SK-N-SH (cell line): ENCODE measurements at regions not wholly inside any gene's neighbourhood (a gene's known extent, or its start where the extent isn't known, plus 50 kb on each side); places are given as distances from the start of the nearest gene placed in this dataset.

Source experiments
- CTCF ChIA-PET: fragments of 300-600, 350-600 bp; formaldehyde crosslinking; extraction: SDS; loops from one replicate; lab custom pipeline; 2021; lab: Yijun Ruan, JAX
- POLR2A ChIA-PET: fragments of 350-600 bp; sonication (Branson Sonifier 250); formaldehyde crosslinking; extraction: SDS; loops from one replicate; lab custom pipeline; 2020; ENCODE audit warnings: antibody characterized with exemption, inconsistent platforms; lab: Yijun Ruan, JAX
- DNase-seq: peaks from one replicate; pipeline ENCODE4 v3.0.0; 2012
- H2AFZ ChIP-seq: fragments of 200-600 bp; sonication (generic); 2 replicates; pipeline ENCODE4 v1.8.1; 2016; ENCODE audit warnings: antibody characterized with exemption, mild to moderate bottlenecking, low read depth
- H3F3A ChIP-seq: fragments of 200-600 bp; sonication (generic); replicated peaks from 2 replicates; pipeline ENCODE3; 2016; ENCODE audit warnings: antibody characterized with exemption, mild to moderate bottlenecking; ENCODE audit not compliant: insufficient read depth
- H3K27ac ChIP-seq, 2 experiments: fragments of 200-500 bp in 1 of 2; fragments of 200-600 bp in 1 of 2; sonication (Bioruptor generic) in 1 of 2; sonication (generic), shearing (Covaris generic) in 1 of 2; 2 replicates each; pipeline versions ENCODE4 v1.5.1 to v1.6.1; 2014 to 2016; ENCODE audit warnings: low read depth in 2 of 2, inconsistent platforms in 1 of 2, low read length in 1 of 2, mild to moderate bottlenecking in 1 of 2, mixed read lengths in 1 of 2
- H3K27me3 ChIP-seq: fragments of 200-600 bp; sonication (generic), shearing (Covaris generic); 2 replicates; pipeline ENCODE4 v1.6.1; 2016; ENCODE audit warnings: mixed run types; ENCODE audit not compliant: insufficient read depth
- H3K36me3 ChIP-seq, 2 experiments: fragments of 200-500 bp in 1 of 2; fragments of 200-600 bp in 1 of 2; sonication (Bioruptor generic) in 1 of 2; sonication (generic) in 1 of 2; replicated peaks in 1 of 2; 2 replicates each; pipeline versions ENCODE3 to v1.5.1; 2014 to 2016; ENCODE audit warnings: low read length in 1 of 2, mild to moderate bottlenecking in 1 of 2; ENCODE audit not compliant: insufficient read depth in 2 of 2, control insufficient read depth in 1 of 2
- H3K4me1 ChIP-seq, 2 experiments: fragments of 200-500 bp in 1 of 2; fragments of 200-600 bp in 1 of 2; sonication (Bioruptor generic) in 1 of 2; sonication (generic), shearing (Covaris generic) in 1 of 2; 2 replicates each; pipeline versions ENCODE4 v1.5.1 to v1.6.1; 2014 to 2016; ENCODE audit warnings: low read depth in 1 of 2, low read length in 1 of 2, mixed run types in 1 of 2; ENCODE audit not compliant: insufficient read depth in 2 of 2, control insufficient read depth in 1 of 2
- H3K4me2 ChIP-seq: fragments of 200-600 bp; sonication (generic), shearing (Covaris generic); 2 replicates; pipeline ENCODE4 v1.6.1; 2017; ENCODE audit warnings: mixed run types
- H3K4me3 ChIP-seq, 2 experiments: fragments of 200-500 bp in 1 of 2; fragments of 200-600 bp in 1 of 2; sonication (Bioruptor generic) in 1 of 2; sonication (generic), shearing (Covaris generic) in 1 of 2; 2 replicates each; pipeline versions ENCODE4 v1.5.1 to v1.8.1; 2014 to 2016; ENCODE audit warnings: low read depth in 2 of 2, inconsistent platforms in 1 of 2, low read length in 1 of 2, mild to moderate bottlenecking in 1 of 2, mixed read lengths in 1 of 2, moderate library complexity in 1 of 2
- H3K79me2 ChIP-seq: fragments of 200-600 bp; sonication (generic); 2 replicates; pipeline ENCODE4 v1.8.1; 2017; ENCODE audit warnings: mild to moderate bottlenecking; ENCODE audit not compliant: insufficient read depth
- H3K9ac ChIP-seq: fragments of 200-600 bp; sonication (generic); 2 replicates; pipeline ENCODE4 v1.6.1; 2017; ENCODE audit warnings: mixed run types
- H3K9me2 ChIP-seq: fragments of 200-600 bp; sonication (generic); 2 replicates; pipeline ENCODE4 v1.6.1; 2017; ENCODE audit warnings: mixed run types
- H3K9me3 ChIP-seq: fragments of 200-600 bp; sonication (generic); 2 replicates; pipeline ENCODE4 v1.6.1; 2017; ENCODE audit warnings: mixed run types, mild to moderate bottlenecking, moderate library complexity
- H4K20me1 ChIP-seq: fragments of 200-600 bp; sonication (generic); 2 replicates; pipeline ENCODE4 v1.6.1; 2017; ENCODE audit warnings: mild to moderate bottlenecking, mixed run types; ENCODE audit not compliant: insufficient read depth
- EP300 ChIP-seq, 2 experiments: IDR thresholded peaks; 2 replicates each; pipeline versions ENCODE4 v1.4.0 to v1.6.1; 2012; ENCODE audit warnings: borderline replicate concordance in 1 of 2, low read depth in 1 of 2, low read length in 1 of 2
- EZH2phosphoT487 ChIP-seq: fragments of 200-600 bp; sonication (generic); IDR thresholded peaks from 2 replicates; pipeline ENCODE4 v1.6.1; 2017; ENCODE audit warnings: low read depth, mixed run types, mild to moderate bottlenecking, antibody characterized with exemption, moderate library complexity, borderline replicate concordance
- FOXJ3 ChIP-seq: sonication (generic); formaldehyde crosslinking; IDR thresholded peaks from 2 replicates; pipeline ENCODE4 v1.5.1; 2020; ENCODE audit warnings: mild to moderate bottlenecking, missing genetic modification reagents
- FOXM1 ChIP-seq: IDR thresholded peaks from 2 replicates; pipeline ENCODE4 v1.4.0; 2012; ENCODE audit warnings: low read depth, mild to moderate bottlenecking
- NRF1 ChIP-seq: IDR thresholded peaks from 2 replicates; pipeline ENCODE4 v1.6.1; 2012; ENCODE audit warnings: low read depth, mild to moderate bottlenecking, low read length
- RCOR1 ChIP-seq: fragments of 150-350 bp; IDR thresholded peaks from 2 replicates; pipeline ENCODE4 v1.6.1; 2017; ENCODE audit warnings: antibody characterized with exemption, low read length
- RFX5 ChIP-seq: IDR thresholded peaks from 2 replicates; pipeline ENCODE4 v1.6.1; 2012; ENCODE audit warnings: mild to moderate bottlenecking, improper control_type of control experiment, low read length
- RXRA ChIP-seq: IDR thresholded peaks from 2 replicates; pipeline ENCODE4 v1.4.0; 2012; ENCODE audit warnings: low read depth, mild to moderate bottlenecking, borderline replicate concordance
- SIN3A ChIP-seq: IDR thresholded peaks from 2 replicates; pipeline ENCODE4 v1.6.1; 2012; ENCODE audit warnings: low read depth, mild to moderate bottlenecking, low read length, moderate library complexity, borderline replicate concordance
- SMC3 ChIP-seq: IDR thresholded peaks from 2 replicates; pipeline ENCODE4 v1.6.1; 2012; ENCODE audit warnings: low read depth, low read length, improper control_type of control experiment
- TAF1 ChIP-seq: IDR thresholded peaks from 2 replicates; pipeline ENCODE4 v1.6.1; 2012; ENCODE audit warnings: low read depth, mild to moderate bottlenecking, low read length, moderate library complexity, borderline replicate concordance
- WGBS: methylation state at CpG from one replicate; pipeline ENCODE4 v1.1.6; 2017; ENCODE audit warnings: low lambda C conversion rate; 5-methylcytosine and 5-hydroxymethylcytosine counted together
- TF ChIP-seq, protein P1 (sequence below): fragments of 200-600 bp; sonication (generic); IDR thresholded peaks from 2 replicates; pipeline ENCODE4 v1.6.1; 2017; ENCODE audit warnings: antibody characterized with exemption, mild to moderate bottlenecking, moderate library complexity
- TF ChIP-seq, protein P2 (sequence below): fragments of 150-350 bp; IDR thresholded peaks from 2 replicates; pipeline ENCODE4 v1.6.1; 2016; ENCODE audit warnings: mild to moderate bottlenecking, low read depth, low read length
- TF ChIP-seq, protein P3 (sequence below): fragments of 150-350 bp; IDR thresholded peaks from 2 replicates; pipeline ENCODE4 v1.6.1; 2017; ENCODE audit warnings: antibody characterized with exemption, low read length, low read depth, borderline replicate concordance
- TF ChIP-seq, protein P4 (sequence below): IDR thresholded peaks from 2 replicates; pipeline ENCODE4 v1.4.0; 2012; ENCODE audit warnings: low read depth, borderline replicate concordance
- TF ChIP-seq, protein P5 (sequence below): IDR thresholded peaks from 2 replicates; pipeline ENCODE4 v1.4.0; 2012; ENCODE audit warnings: low read depth, borderline replicate concordance
- TF ChIP-seq, protein P6 (sequence below): IDR thresholded peaks from 2 replicates; pipeline ENCODE4 v1.6.1; 2012; ENCODE audit warnings: mild to moderate bottlenecking, low read depth, low read length, moderate library complexity

DNA sequence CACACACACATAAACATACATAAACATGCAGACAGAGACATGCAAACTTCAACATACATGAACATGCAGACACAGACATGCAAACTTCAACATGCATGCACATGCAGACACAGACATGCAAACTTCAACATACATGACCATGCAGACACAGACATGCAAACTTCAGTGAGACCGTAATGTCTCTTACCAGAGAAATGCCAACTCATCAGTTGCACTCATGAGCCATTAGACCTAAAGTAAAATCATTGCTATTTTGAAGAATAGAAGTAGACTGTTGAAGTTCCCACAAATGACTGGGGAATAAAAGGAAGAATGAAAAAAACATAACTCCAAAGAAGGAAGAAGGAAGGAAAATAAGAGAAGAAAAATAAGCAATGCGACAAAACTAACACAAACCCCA, 1044.0 kb upstream of the TMEM132C start:
- DNase-seq = no peak
- Histone ChIP-seq H3K4me1 (no peaks in the 10 kb centered on the region), H3K4me3 (no peak overlapping the region), H3F3A (no peaks in the 10 kb centered on the region), H3K9me2 (no peaks in the 10 kb centered on the region), H3K36me3 (no peaks in the 10 kb centered on the region), H3K27me3 (no peaks in the 10 kb centered on the region), H3K27ac (no peak overlapping the region), H3K79me2 (no peaks in the 10 kb centered on the region), H3K9me3 (no peaks in the 10 kb centered on the region), H4K20me1 (no peaks in the 10 kb centered on the region), H2AFZ (no peak overlapping the region), H3K4me2 (no peak overlapping the region), H3K9ac (no peak overlapping the region)
- WGBS = 81% methylated on average over 2 of the region's 2 CpGs
- CTCF ChIA-PET = interaction anchor here (1.2 kb wide), 1 partner anchor 115 kb away, joined by 3 read pairs; no protein-coding TSS in a partner anchor
- TF ChIP-seq, protein P1, sequence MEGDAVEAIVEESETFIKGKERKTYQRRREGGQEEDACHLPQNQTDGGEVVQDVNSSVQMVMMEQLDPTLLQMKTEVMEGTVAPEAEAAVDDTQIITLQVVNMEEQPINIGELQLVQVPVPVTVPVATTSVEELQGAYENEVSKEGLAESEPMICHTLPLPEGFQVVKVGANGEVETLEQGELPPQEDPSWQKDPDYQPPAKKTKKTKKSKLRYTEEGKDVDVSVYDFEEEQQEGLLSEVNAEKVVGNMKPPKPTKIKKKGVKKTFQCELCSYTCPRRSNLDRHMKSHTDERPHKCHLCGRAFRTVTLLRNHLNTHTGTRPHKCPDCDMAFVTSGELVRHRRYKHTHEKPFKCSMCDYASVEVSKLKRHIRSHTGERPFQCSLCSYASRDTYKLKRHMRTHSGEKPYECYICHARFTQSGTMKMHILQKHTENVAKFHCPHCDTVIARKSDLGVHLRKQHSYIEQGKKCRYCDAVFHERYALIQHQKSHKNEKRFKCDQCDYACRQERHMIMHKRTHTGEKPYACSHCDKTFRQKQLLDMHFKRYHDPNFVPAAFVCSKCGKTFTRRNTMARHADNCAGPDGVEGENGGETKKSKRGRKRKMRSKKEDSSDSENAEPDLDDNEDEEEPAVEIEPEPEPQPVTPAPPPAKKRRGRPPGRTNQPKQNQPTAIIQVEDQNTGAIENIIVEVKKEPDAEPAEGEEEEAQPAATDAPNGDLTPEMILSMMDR = no peak
- TF ChIP-seq SIN3A = no peak
- no peak for TF ChIP-seq RFX5
- TF ChIP-seq EP300 (IDR thresholded peaks at IDR 0.05; ENCODE audit: borderline replicate concordance in 1 of 2, low read depth in 1 of 2, low read length in 1 of 2) = no peak
- TF ChIP-seq, protein P2, sequence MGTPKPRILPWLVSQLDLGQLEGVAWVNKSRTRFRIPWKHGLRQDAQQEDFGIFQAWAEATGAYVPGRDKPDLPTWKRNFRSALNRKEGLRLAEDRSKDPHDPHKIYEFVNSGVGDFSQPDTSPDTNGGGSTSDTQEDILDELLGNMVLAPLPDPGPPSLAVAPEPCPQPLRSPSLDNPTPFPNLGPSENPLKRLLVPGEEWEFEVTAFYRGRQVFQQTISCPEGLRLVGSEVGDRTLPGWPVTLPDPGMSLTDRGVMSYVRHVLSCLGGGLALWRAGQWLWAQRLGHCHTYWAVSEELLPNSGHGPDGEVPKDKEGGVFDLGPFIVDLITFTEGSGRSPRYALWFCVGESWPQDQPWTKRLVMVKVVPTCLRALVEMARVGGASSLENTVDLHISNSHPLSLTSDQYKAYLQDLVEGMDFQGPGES = no peak
- POLR2A ChIA-PET = no interaction called here

DNA sequence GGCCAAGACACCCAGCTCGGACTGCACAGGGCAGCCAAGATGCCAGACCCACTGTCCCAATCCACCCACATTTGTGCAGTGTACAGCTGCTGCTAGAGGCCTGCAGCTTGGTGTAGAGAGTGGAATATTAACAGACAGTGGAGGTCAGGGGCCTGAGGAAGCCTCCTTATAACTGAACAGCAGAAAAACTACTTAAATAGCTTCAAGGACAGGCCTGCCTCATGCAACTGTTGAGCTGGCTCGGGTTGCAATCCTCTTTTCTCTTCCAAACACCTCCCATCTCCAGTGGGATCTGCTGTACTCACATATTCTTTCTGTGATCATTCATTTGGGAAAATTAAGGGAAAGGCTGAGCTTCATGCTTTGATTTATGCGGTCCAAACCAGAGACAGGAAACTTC, 1043.2 kb upstream of the TMEM132C start:
- POLR2A ChIA-PET = no interaction called here
- Histone ChIP-seq H3K9me2 (no peaks in the 10 kb centered on the region), H3K9me3 (no peaks in the 10 kb centered on the region), H3K4me3 (no peak overlapping the region), H3K27ac (no peak overlapping the region), H2AFZ (no peak overlapping the region), H3K4me1 (no peaks in the 10 kb centered on the region), H3K27me3 (no peaks in the 10 kb centered on the region), H3F3A (no peaks in the 10 kb centered on the region), H3K9ac (no peak overlapping the region), H3K36me3 (no peaks in the 10 kb centered on the region), H3K79me2 (no peaks in the 10 kb centered on the region), H4K20me1 (no peaks in the 10 kb centered on the region), H3K4me2 (no peak overlapping the region)
- DNase-seq = no peak
- CTCF ChIA-PET = no interaction called here
- WGBS = 49% methylated on average over 2 of the region's 3 CpGs
- TF ChIP-seq RXRA = no peak
- TF ChIP-seq, protein P3, sequence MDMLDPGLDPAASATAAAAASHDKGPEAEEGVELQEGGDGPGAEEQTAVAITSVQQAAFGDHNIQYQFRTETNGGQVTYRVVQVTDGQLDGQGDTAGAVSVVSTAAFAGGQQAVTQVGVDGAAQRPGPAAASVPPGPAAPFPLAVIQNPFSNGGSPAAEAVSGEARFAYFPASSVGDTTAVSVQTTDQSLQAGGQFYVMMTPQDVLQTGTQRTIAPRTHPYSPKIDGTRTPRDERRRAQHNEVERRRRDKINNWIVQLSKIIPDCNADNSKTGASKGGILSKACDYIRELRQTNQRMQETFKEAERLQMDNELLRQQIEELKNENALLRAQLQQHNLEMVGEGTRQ = no peak
- no peak for TF ChIP-seq NRF1
- TF ChIP-seq FOXM1 = no peak
- TF ChIP-seq, protein P4, sequence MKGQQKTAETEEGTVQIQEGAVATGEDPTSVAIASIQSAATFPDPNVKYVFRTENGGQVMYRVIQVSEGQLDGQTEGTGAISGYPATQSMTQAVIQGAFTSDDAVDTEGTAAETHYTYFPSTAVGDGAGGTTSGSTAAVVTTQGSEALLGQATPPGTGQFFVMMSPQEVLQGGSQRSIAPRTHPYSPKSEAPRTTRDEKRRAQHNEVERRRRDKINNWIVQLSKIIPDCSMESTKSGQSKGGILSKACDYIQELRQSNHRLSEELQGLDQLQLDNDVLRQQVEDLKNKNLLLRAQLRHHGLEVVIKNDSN = no peak
- TF ChIP-seq, protein P5, sequence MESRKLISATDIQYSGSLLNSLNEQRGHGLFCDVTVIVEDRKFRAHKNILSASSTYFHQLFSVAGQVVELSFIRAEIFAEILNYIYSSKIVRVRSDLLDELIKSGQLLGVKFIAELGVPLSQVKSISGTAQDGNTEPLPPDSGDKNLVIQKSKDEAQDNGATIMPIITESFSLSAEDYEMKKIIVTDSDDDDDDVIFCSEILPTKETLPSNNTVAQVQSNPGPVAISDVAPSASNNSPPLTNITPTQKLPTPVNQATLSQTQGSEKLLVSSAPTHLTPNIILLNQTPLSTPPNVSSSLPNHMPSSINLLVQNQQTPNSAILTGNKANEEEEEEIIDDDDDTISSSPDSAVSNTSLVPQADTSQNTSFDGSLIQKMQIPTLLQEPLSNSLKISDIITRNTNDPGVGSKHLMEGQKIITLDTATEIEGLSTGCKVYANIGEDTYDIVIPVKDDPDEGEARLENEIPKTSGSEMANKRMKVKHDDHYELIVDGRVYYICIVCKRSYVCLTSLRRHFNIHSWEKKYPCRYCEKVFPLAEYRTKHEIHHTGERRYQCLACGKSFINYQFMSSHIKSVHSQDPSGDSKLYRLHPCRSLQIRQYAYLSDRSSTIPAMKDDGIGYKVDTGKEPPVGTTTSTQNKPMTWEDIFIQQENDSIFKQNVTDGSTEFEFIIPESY = no peak
- TF ChIP-seq EZH2phosphoT487 = no peak
- no peak for TF ChIP-seq SMC3
- no peak for TF ChIP-seq TAF1
- TF ChIP-seq, protein P6, sequence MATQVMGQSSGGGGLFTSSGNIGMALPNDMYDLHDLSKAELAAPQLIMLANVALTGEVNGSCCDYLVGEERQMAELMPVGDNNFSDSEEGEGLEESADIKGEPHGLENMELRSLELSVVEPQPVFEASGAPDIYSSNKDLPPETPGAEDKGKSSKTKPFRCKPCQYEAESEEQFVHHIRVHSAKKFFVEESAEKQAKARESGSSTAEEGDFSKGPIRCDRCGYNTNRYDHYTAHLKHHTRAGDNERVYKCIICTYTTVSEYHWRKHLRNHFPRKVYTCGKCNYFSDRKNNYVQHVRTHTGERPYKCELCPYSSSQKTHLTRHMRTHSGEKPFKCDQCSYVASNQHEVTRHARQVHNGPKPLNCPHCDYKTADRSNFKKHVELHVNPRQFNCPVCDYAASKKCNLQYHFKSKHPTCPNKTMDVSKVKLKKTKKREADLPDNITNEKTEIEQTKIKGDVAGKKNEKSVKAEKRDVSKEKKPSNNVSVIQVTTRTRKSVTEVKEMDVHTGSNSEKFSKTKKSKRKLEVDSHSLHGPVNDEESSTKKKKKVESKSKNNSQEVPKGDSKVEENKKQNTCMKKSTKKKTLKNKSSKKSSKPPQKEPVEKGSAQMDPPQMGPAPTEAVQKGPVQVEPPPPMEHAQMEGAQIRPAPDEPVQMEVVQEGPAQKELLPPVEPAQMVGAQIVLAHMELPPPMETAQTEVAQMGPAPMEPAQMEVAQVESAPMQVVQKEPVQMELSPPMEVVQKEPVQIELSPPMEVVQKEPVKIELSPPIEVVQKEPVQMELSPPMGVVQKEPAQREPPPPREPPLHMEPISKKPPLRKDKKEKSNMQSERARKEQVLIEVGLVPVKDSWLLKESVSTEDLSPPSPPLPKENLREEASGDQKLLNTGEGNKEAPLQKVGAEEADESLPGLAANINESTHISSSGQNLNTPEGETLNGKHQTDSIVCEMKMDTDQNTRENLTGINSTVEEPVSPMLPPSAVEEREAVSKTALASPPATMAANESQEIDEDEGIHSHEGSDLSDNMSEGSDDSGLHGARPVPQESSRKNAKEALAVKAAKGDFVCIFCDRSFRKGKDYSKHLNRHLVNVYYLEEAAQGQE = no peak
- TF ChIP-seq RCOR1 = no peak
- no peak for TF ChIP-seq FOXJ3
